Natural killer cell (primary cell): ENCODE measurements at regions not wholly inside any gene's neighbourhood (a gene's known extent, or its start where the extent isn't known, plus 50 kb on each side); places are given as distances from the start of the nearest gene placed in this dataset.

Experiments
- ATAC-seq, 3 donors: fragments of 150-1000 bp in 2 of 3; fragments of 200-7000 bp in 1 of 3; cut with Tn5 transposase; 1 replicate in 1 of 3; 2 replicates in 2 of 3; pipeline ENCODE4 v1.10.0; 2021; ENCODE audit warnings: mild to moderate bottlenecking in 2 of 3, moderate library complexity in 2 of 3
- DNase-seq, 2 donors: peaks; one replicate each; pipeline versions ENCODE4 v3.0.0 to v3.0.0-alpha.2; 2013 to 2021; ENCODE audit warnings: mixed read lengths in 1 of 2
- H3K27ac ChIP-seq: one replicate; pipeline ENCODE4 v1.5.1; 2013; ENCODE audit warnings: mild to moderate bottlenecking, low read length
- H3K27me3 ChIP-seq: one replicate; pipeline ENCODE4 v1.6.1; 2013; ENCODE audit warnings: low read length; ENCODE audit not compliant: control insufficient read depth, insufficient read depth
- H3K36me3 ChIP-seq: one replicate; pipeline ENCODE4 v1.6.1; 2013; ENCODE audit warnings: low read length; ENCODE audit not compliant: control insufficient read depth, insufficient read depth
- H3K4me1 ChIP-seq: one replicate; pipeline ENCODE4 v1.6.1; 2013; ENCODE audit warnings: low read length; ENCODE audit not compliant: control insufficient read depth, insufficient read depth
- H3K4me3 ChIP-seq: one replicate; pipeline ENCODE4 v1.5.1; 2013; ENCODE audit warnings: low read length
- H3K9me3 ChIP-seq: one replicate; pipeline ENCODE4 v1.6.1; 2013; ENCODE audit warnings: low read length; ENCODE audit not compliant: control insufficient read depth, insufficient read depth
- H3K27ac Mint-ChIP-seq, 2 donors: one replicate each; pipeline ENCODE4 v1.8.0; 2022; ENCODE audit warnings: mild to moderate bottlenecking in 2 of 2, mixed read lengths in 2 of 2, moderate library complexity in 1 of 2
- H3K27me3 Mint-ChIP-seq, 2 donors: one replicate each; pipeline ENCODE4 v1.8.0; 2022; ENCODE audit warnings: low read depth in 2 of 2, mixed read lengths in 2 of 2
- H3K36me3 Mint-ChIP-seq: one replicate; pipeline ENCODE4 v1.8.0; 2022; ENCODE audit warnings: mixed read lengths
- H3K4me1 Mint-ChIP-seq, 2 donors: one replicate each; pipeline ENCODE4 v1.8.0; 2022; ENCODE audit warnings: mixed read lengths in 2 of 2
- H3K4me3 Mint-ChIP-seq: one replicate; pipeline ENCODE4 v1.8.0; 2022; ENCODE audit warnings: mild to moderate bottlenecking, moderate library complexity, mixed read lengths
- H3K9me3 Mint-ChIP-seq, 2 donors: one replicate each; pipeline ENCODE4 v1.8.0; 2022; ENCODE audit warnings: mixed read lengths in 2 of 2
- CTCF ChIP-seq: fragments of 200-600 bp; IDR thresholded peaks from one replicate; pipeline ENCODE4 v1.8.0; 2022; ENCODE audit warnings: antibody characterized with exemption
- WGBS: methylation state at CpG from one replicate; pipeline ENCODE4 v1.1.7; 2013; ENCODE audit warnings: missing lambda C conversion rate; ENCODE audit not compliant: insufficient coverage; 5-methylcytosine and 5-hydroxymethylcytosine counted together
- intact Hi-C: fragments of 100-400 bp; cut with micrococcal nuclease; formaldehyde crosslinking; loops from one replicate; pipeline ENCODE4 v1.14.2; 2022

GRCh38 chr1:218715961-218716669, 371.0 kb downstream of the TGFB2 start:
- intact Hi-C loops, result no loop called here
- Histone ChIP-seq H3K27ac (no peak overlapping the region), H3K36me3 (no peaks in the 10 kb centered on the region), H3K9me3 (no peaks in the 10 kb centered on the region), H3K4me1 (no peaks in the 10 kb centered on the region), H3K4me3 (no peak overlapping the region), H3K27me3 (no peaks in the 10 kb centered on the region)
- TF ChIP-seq CTCF, result no peak
- no peak overlapping the region for H3K27ac Mint-ChIP-seq
- peaks cover 3 to 14% of the 10 kb centered on the region in 2 donors for H3K9me3 Mint-ChIP-seq
- H3K36me3 Mint-ChIP-seq, result no peaks in the 10 kb centered on the region
- ATAC-seq (no peak), DNase-seq (no peak)
- no peak overlapping the region for H3K4me3 Mint-ChIP-seq
- no peaks in the 10 kb centered on the region for H3K27me3 Mint-ChIP-seq
- H3K4me1 Mint-ChIP-seq, result no peaks in the 10 kb centered on the region
- 92% methylated on average over 3 of the region's 3 CpGs for WGBS

- Mint-ChIP-seq H3K9me3 (peaks cover 6 to 14% of the 10 kb centered on the region in 2 donors), H3K27me3 (no peaks in the 10 kb centered on the region), H3K27ac (no peak overlapping the region), H3K36me3 (no peaks in the 10 kb centered on the region), H3K4me1 (no peaks in the 10 kb centered on the region), H3K4me3 (no peak overlapping the region)
- no peak for DNase-seq
- no peak for TF ChIP-seq CTCF
- Histone ChIP-seq H3K9me3 (no peaks in the 10 kb centered on the region), H3K27me3 (no peaks in the 10 kb centered on the region), H3K4me3 (no peak overlapping the region), H3K27ac (no peak overlapping the region), H3K4me1 (no peaks in the 10 kb centered on the region), H3K36me3 (no peaks in the 10 kb centered on the region)
- 0% methylated on average over 1 of the region's 1 CpG for WGBS
- intact Hi-C loops, result no loop called here
- ATAC-seq, result no peak
Measured at GRCh38 chr1:218717575-218717974, 372.4 kb downstream of the TGFB2 start.

- Histone ChIP-seq H3K36me3 (no peaks in the 10 kb centered on the region), H3K27me3 (no peaks in the 10 kb centered on the region), H3K9me3 (no peaks in the 10 kb centered on the region), H3K27ac (no peak overlapping the region), H3K4me3 (no peak overlapping the region), H3K4me1 (no peaks in the 10 kb centered on the region)
- Mint-ChIP-seq H3K27me3 (no peaks in the 10 kb centered on the region), H3K9me3 (peaks cover 6 to 13% of the 10 kb centered on the region in 2 donors), H3K4me1 (no peaks in the 10 kb centered on the region), H3K27ac (no peak overlapping the region), H3K36me3 (no peaks in the 10 kb centered on the region), H3K4me3 (no peak overlapping the region)
- intact Hi-C loops, result no loop called here
- 93% methylated on average over 3 of the region's 3 CpGs for WGBS
- TF ChIP-seq CTCF, result no peak
- ATAC-seq, result no peak
- no peak for DNase-seq
Measured at GRCh38 chr1:218718206-218718605, 373.1 kb downstream of the TGFB2 start.

- ATAC-seq (no peak), DNase-seq (no peak)
- Mint-ChIP-seq H3K27ac (no peak overlapping the region), H3K9me3 (peaks cover 6 to 17% of the 10 kb centered on the region in 2 donors), H3K36me3 (no peaks in the 10 kb centered on the region), H3K4me1 (no peaks in the 10 kb centered on the region), H3K4me3 (no peak overlapping the region), H3K27me3 (no peaks in the 10 kb centered on the region)
- Histone ChIP-seq H3K27me3 (no peaks in the 10 kb centered on the region), H3K4me1 (no peaks in the 10 kb centered on the region), H3K4me3 (no peak overlapping the region), H3K27ac (no peak overlapping the region), H3K9me3 (no peaks in the 10 kb centered on the region), H3K36me3 (no peaks in the 10 kb centered on the region)
- intact Hi-C loops, result no loop called here
- TF ChIP-seq CTCF, result no peak
- WGBS, result 66% methylated on average over 2 of the region's 4 CpGs
Measured at GRCh38 chr1:218718977-218719376, 373.8 kb downstream of the TGFB2 start.
